NOMO-1 treated with dmso at 0.1 percent for 144 hours (cell line): ENCODE measurements at regions not wholly inside any gene's neighbourhood (a gene's known extent, or its start where the extent isn't known, plus 50 kb on each side); places are given as distances from the start of the nearest gene placed in this dataset.

ENCODE experiments used
- DNase-seq: peaks from one replicate; lab custom pipeline; 2025; ENCODE audit not compliant: unreplicated experiment; lab: John Stamatoyannopoulos, UW

- peak; percentile 83 for DNase-seq
Observed at GRCh38 chr5:39526914-39527477, 102.2 kb upstream of the DAB2 start.

DNA sequence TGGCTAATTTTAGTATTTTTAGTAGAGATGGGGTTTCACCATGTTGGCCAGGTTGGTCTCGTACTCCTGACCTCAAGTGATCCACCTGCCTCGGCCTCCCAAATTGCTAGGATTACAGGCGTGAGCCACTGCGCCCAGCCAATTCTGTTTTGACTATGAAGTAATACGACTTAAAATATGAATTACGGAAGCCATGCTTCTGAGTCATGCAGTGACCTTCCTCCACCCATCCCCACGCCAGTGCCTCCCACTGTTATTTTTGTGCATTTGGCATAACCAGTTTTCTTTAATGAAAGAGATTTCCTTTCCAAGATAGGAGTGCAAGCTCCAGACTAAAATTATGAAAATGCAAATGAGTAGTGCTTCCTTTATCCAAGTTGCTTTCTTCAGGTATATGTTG, 101.0 kb upstream of the DAB2 start:
- DNase-seq, result peak; percentile 29

- no peak for DNase-seq
Observed at GRCh38 chr5:39525271-39525670, 100.5 kb upstream of the DAB2 start.

GRCh38 chr5:39523821-39524220, 99.0 kb upstream of the DAB2 start:
- no peak for DNase-seq

- no peak for DNase-seq
Observed at GRCh38 chr5:39521940-39522590, 97.3 kb upstream of the DAB2 start.

DNA sequence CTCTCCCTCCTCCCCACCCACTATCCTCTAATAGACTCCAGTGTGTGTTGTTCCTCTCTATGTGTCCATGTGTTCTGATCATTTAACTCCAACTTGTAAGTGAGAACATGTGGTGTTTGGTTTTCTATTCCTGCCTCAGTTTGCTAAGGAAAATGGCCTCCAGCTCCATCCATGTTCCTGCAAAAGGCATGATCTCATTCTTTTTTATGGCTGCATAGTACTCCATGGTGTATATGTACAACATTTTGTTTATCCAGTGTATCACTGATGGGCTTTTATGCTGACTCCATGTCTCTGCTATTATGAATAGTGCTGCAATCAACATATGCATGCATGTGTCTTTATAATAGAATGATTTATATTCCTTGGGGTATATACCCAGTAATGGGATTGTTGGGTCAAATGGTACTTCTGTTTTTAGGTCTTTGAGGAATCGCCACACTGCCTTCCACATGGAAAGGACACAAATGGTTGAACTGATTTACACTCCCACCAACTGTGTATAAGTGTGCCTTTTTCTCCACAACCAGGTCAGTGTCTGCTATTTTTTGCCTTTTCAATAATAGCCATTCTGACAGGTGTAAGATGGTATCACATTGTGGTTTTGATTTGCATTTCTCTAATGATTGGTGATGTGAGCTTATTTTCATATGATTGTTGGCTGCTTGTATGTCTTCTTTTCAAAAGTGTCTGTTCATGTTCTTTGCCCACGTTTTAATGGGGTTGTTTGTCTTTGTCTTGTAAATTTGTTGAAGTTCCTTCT, 96.5 kb upstream of the DAB2 start:
- DNase-seq, result no peak

DNA sequence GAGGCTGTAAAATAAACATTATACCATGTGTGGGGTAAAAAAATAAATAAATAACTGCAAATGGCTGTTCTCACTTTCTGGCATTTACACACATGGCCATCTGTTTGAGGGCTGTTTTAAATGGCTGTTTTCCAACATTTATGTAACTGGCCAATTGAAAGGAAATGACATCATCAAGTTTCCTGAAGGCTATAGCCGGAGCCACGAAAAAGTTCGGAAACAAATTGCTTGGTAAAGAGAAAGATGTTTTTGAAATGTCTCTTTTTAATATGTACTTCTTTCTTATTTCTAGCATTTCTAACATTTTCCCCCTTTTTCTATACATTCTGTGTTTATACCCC, 95.4 kb upstream of the DAB2 start:
- DNase-seq, result no peak

DNA sequence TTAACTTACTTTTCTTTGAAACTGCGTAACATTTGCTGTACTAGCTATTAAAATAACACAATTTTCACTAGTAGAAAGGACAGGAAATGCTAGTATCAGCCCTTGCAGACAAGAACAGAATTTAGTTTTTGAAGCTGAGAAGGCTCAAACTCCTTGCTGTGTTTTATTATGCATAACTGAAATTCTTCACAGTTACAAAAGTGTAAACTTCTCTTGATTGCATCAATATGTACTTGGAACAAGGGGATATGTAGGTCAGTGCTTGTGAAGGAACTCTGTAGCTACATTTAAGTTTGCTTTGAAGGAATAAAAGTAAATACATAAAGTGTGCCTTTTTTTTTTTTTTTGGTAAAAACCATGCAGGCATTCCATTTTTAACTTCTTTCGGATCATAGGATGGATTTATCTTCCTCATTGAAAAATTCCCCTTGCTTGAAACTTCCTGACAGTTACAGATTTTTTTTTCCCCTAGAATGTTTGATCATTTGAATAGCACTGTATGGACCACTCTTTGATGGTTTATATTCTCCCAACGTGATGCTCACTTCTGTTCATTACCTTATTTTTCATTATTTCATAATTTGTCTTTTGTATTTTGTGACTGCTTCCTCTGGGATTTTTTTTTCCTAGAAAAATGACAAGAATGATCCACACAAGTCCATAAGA, 94.9 kb upstream of the DAB2 start:
- no peak for DNase-seq

- no peak for DNase-seq
Observed at GRCh38 chr5:39519079-39519478, 94.3 kb upstream of the DAB2 start.

- DNase-seq, result no peak
Observed at GRCh38 chr5:39518516-39518915, 93.7 kb upstream of the DAB2 start.

GRCh38 chr5:39517800-39518199, 93.0 kb upstream of the DAB2 start:
- DNase-seq, result no peak

DNA sequence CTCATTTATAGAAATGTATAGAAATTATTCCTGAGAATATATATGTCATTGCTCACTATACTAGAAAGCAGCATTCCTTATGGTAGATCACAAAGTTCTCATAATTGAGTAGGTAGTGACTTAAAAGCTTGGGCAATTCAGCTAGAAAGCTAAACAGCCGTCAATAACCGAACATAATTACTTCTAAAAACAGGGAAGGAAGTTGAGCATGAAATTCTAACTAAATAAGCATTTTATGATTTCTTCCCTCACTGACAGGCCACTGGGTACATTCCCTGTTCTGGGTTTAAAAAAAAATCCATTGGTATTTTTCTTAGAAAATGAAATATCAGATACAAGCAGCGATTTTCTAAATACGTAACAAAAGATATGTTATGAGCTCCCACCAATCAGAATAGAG, 91.1 kb upstream of the DAB2 start:
- DNase-seq, result peak; percentile 54

GRCh38 chr5:39513236-39513635, 88.5 kb upstream of the DAB2 start:
- no peak for DNase-seq

DNA sequence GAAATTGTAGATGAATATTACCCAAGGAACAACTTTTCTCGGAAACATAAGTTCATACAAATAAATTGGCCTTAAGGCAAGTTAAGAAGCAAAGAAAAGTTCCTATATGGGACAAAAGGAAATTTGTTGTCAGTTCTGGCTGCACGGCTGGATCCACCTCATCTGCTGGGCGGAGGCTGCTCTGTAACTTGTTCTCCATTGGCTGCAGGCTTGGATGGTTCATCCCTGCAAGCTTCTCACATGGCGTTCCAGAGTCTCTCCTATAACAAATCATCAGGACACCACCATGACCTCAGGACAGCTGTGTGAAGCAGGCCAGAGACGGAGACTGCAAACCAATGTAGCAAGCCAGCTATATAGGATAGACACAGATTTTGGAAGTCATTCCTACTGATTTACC, 81.4 kb upstream of the DAB2 start:
- DNase-seq, result no peak

DNA sequence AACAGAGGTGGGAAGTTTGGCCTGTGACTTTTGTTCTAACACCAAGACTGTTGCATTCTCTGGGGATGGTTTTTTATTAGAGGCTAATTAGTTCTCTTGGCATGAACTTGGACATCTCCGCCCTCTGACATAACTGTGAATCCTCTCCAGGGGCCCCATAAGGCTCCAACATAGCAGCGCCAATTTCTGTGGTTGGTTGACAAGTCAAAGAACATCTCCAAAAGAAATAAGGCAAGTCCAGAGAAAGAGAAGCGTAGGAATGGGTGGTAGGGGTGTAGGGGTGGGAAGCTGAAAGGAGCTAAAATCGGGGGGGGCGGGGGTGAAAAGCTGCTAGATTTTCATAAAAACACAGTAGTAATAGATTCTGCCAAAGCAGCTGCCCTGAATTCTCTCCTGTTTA, 81.0 kb upstream of the DAB2 start:
- no peak for DNase-seq

DNA sequence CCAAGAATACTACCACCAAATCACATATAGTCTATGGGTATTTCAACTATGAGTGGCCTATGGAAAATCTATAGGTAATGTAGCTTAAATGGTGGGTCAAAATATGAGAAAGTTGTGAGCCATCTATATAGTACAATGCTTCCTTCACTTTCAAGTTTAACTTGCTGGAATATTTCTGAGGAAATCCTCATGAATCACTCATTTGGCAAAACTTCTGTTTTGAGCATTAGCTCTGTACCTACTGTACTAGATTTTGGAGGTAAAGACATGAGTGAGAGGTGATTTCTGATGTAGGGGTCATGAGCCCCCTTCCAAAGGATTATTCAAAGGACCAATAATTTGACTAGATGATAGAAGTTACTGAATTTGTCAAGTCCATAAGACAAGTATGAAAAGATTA, 80.6 kb upstream of the DAB2 start:
- DNase-seq, result no peak

GRCh38 chr5:39503155-39503554, 78.4 kb upstream of the DAB2 start:
- peak; percentile 92 for DNase-seq

DNA sequence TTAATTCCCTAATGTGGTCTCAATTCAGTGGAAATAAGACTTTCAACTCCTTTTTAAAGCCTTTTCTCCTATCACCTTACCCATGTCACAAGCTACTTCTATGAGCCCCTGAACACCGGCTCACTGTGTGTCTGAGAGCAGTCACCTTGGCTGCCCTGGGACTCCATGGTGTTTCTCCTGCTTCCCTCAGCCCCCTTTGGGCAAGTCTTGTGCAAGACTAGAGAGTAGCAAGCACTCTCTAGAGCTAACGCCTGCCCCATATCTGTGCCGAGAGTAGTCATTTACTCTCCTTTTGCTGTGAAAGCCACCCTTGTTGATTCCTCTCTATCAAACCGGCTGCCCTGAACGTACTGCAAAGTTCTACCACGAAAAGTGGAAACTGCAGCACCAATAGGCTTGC, 77.9 kb upstream of the DAB2 start:
- DNase-seq, result peak; percentile 20

DNA sequence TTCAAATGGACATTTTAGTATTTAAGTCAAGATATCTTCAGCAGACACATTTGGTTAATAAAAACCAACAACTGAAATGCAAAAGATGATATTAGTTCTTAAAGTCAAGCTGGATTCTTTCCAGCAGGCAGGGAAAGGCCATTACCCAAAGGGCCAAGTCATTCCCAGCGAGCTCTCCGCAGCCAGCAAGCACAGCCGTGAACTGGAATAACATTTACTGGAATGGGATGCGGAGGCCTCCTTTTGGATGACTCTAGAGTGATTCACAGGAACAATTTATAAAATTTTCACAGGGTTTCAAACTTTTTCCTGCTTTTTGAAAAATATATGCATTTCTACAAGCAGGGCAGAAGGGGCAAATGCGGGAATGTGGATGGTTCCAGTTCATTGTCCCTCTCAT, 76.6 kb upstream of the DAB2 start:
- no peak for DNase-seq

- DNase-seq, result no peak
Observed at GRCh38 chr5:39500551-39501175, 75.9 kb upstream of the DAB2 start.

- peak; percentile 62 for DNase-seq
Observed at GRCh38 chr5:39498278-39498952, 73.6 kb upstream of the DAB2 start.
